A673 (cell line): ENCODE measurements at regions not wholly inside any gene's neighbourhood (a gene's known extent, or its start where the extent isn't known, plus 50 kb on each side); places are given as distances from the start of the nearest gene placed in this dataset.

ENCODE experiments used
- BruUV-seq: library from RNA; stranded (reverse); fragments of 400-500 nt; replicated peaks from 2 replicates; lab custom pipeline; 2021; lab: Mats Ljungman, UMichigan
- CTCF ChIA-PET: fragments of 300-600 bp; sonication (Branson Sonifier 250); formaldehyde crosslinking; loops from one replicate; lab custom pipeline; 2022; ENCODE audit warnings: antibody characterized with exemption; lab: Charles Lee
- POLR2A ChIA-PET: fragments of 300-600 bp; sonication (Branson Sonifier 250); formaldehyde crosslinking; loops from one replicate; lab custom pipeline; 2022; ENCODE audit warnings: antibody characterized with exemption; ENCODE audit not compliant: low non-redundant PET; lab: Charles Lee
- DNase-seq: peaks from one replicate; pipeline ENCODE4 v3.0.0-alpha.2; 2015; ENCODE audit warnings: low spot score
- H3K27ac ChIP-seq: fragments of 200-600 bp; sonication (generic); 2 replicates; pipeline ENCODE4 v1.5.1; 2016; ENCODE audit warnings: mixed run types, low read depth, mild to moderate bottlenecking, mixed read lengths, antibody characterized with exemption, low read length; ENCODE audit not compliant: poor library complexity, severe bottlenecking
- H3K27me3 ChIP-seq: fragments of 200-600 bp; sonication (generic); replicated peaks from 2 replicates; pipeline ENCODE4 v1.6.1; 2017; ENCODE audit warnings: mixed run types, low read depth, mild to moderate bottlenecking, mixed read lengths, antibody characterized with exemption, low read length; ENCODE audit not compliant: insufficient read depth, poor library complexity
- H3K36me3 ChIP-seq: fragments of 200-600 bp; sonication (generic); 2 replicates; pipeline ENCODE4 v1.6.1; 2016; ENCODE audit warnings: mixed run types, mild to moderate bottlenecking, mixed read lengths, antibody characterized with exemption, low read length; ENCODE audit not compliant: insufficient read depth, poor library complexity, severe bottlenecking
- H3K4me1 ChIP-seq: fragments of 200-600 bp; sonication (generic); 2 replicates; pipeline ENCODE4 v1.6.1; 2017; ENCODE audit warnings: mixed run types, mild to moderate bottlenecking, mixed read lengths, antibody characterized with exemption, low read length; ENCODE audit not compliant: insufficient read depth, poor library complexity, severe bottlenecking
- H3K4me3 ChIP-seq: fragments of 200-600 bp; sonication (generic); 2 replicates; pipeline ENCODE4 v1.5.1; 2016; ENCODE audit warnings: low read depth, mixed run types, mild to moderate bottlenecking, mixed read lengths, low read length; ENCODE audit not compliant: poor library complexity, severe bottlenecking
- H3K9me3 ChIP-seq: fragments of 200-600 bp; sonication (generic); 2 replicates; pipeline ENCODE4 v1.6.1; 2016; ENCODE audit warnings: mixed run types, low read depth, mild to moderate bottlenecking, mixed read lengths, antibody characterized with exemption, low read length; ENCODE audit not compliant: poor library complexity, severe bottlenecking
- EZH2 ChIP-seq: fragments of 200-600 bp; sonication (generic); IDR thresholded peaks from 2 replicates; pipeline ENCODE4 v1.6.1; 2017; ENCODE audit warnings: borderline replicate concordance, low read depth, mild to moderate bottlenecking, mixed read lengths, antibody characterized with exemption, low read length; ENCODE audit not compliant: poor library complexity, severe bottlenecking
- intact Hi-C: fragments of 100-400 bp; cut with micrococcal nuclease; formaldehyde crosslinking; loops from one replicate; pipeline ENCODE4 v1.10.0; 2022; ENCODE audit not compliant: unreplicated experiment
- TF ChIP-seq, protein P1 (sequence below): fragments of 300-800, 200-600 bp; sonication (generic); conservative IDR thresholded peaks from 2 replicates; pipeline ENCODE4 v1.5.1; 2017; ENCODE audit warnings: low read depth, mild to moderate bottlenecking, antibody characterized with exemption, low read length, moderate library complexity, mixed read lengths

GRCh38 chr1:19011845-19012231 is 55.4 kb upstream of the IFFO2 start:
- intact Hi-C loops, result no loop called here
- no peaks in the 10 kb centered on the region for H3K36me3 ChIP-seq
- CTCF ChIA-PET, result interaction anchor here (0.7 to 1.5 kb wide), 3 partner anchors 99 to 765 kb away, joined by 3 read pairs; no protein-coding TSS in a partner anchor
- no TSS peak for BruUV-seq
- no peak overlapping the region for H3K27ac ChIP-seq
- H3K4me1 ChIP-seq, result peaks cover 20% of the 10 kb centered on the region
- DNase-seq, result no peak
- POLR2A ChIA-PET, result no interaction called here
- TF ChIP-seq EZH2, result no peak
- TF ChIP-seq, protein P1, sequence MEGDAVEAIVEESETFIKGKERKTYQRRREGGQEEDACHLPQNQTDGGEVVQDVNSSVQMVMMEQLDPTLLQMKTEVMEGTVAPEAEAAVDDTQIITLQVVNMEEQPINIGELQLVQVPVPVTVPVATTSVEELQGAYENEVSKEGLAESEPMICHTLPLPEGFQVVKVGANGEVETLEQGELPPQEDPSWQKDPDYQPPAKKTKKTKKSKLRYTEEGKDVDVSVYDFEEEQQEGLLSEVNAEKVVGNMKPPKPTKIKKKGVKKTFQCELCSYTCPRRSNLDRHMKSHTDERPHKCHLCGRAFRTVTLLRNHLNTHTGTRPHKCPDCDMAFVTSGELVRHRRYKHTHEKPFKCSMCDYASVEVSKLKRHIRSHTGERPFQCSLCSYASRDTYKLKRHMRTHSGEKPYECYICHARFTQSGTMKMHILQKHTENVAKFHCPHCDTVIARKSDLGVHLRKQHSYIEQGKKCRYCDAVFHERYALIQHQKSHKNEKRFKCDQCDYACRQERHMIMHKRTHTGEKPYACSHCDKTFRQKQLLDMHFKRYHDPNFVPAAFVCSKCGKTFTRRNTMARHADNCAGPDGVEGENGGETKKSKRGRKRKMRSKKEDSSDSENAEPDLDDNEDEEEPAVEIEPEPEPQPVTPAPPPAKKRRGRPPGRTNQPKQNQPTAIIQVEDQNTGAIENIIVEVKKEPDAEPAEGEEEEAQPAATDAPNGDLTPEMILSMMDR, result no peak
- no peaks in the 10 kb centered on the region for H3K27me3 ChIP-seq
- H3K4me3 ChIP-seq, result no peak overlapping the region
- no peaks in the 10 kb centered on the region for H3K9me3 ChIP-seq

GRCh38 chr1:19010995-19011844 is 54.7 kb upstream of the IFFO2 start:
- TF ChIP-seq, protein P1, result no peak
- TF ChIP-seq EZH2, result no peak
- DNase-seq, result peak; percentile 85
- POLR2A ChIA-PET, result interaction anchor here (0.6 kb wide), 1 partner anchor 104 kb away, joined by 3 read pairs; no protein-coding TSS in a partner anchor
- H3K9me3 ChIP-seq, result no peaks in the 10 kb centered on the region
- no peaks in the 10 kb centered on the region for H3K27me3 ChIP-seq
- peak overlapping the region; percentile 7 for H3K27ac ChIP-seq
- H3K36me3 ChIP-seq, result no peaks in the 10 kb centered on the region
- CTCF ChIA-PET, result interaction anchor here (1.5 kb wide), 1 partner anchor 98 kb away, joined by 3 read pairs; no protein-coding TSS in a partner anchor
- intact Hi-C loops, result no loop called here
- peaks cover 20% of the 10 kb centered on the region for H3K4me1 ChIP-seq
- no peak overlapping the region for H3K4me3 ChIP-seq
- BruUV-seq, result no TSS peak

GRCh38 chr1:19010503-19010902 is 54.0 kb upstream of the IFFO2 start:
- POLR2A ChIA-PET, result interaction anchor here (0.6 kb wide), 1 partner anchor 103 kb away, joined by 3 read pairs; no protein-coding TSS in a partner anchor
- H3K36me3 ChIP-seq, result no peaks in the 10 kb centered on the region
- intact Hi-C loops, result no loop called here
- no peaks in the 10 kb centered on the region for H3K27me3 ChIP-seq
- no peak overlapping the region for H3K4me3 ChIP-seq
- TF ChIP-seq EZH2, result no peak
- TF ChIP-seq, protein P1, result no peak
- peak overlapping the region; percentile 17 for H3K27ac ChIP-seq
- DNase-seq, result no peak
- H3K9me3 ChIP-seq, result no peaks in the 10 kb centered on the region
- peaks cover 20% of the 10 kb centered on the region for H3K4me1 ChIP-seq
- CTCF ChIA-PET, result interaction anchor here (1.5 kb wide), 1 partner anchor 97 kb away, joined by 3 read pairs; no protein-coding TSS in a partner anchor
- no TSS peak for BruUV-seq
